Endothelial cell of umbilical vein (primary cell): ENCODE measurements at regions not wholly inside any gene's neighbourhood (a gene's known extent, or its start where the extent isn't known, plus 50 kb on each side); places are given as distances from the start of the nearest gene placed in this dataset.

ENCODE experiments used
- BruUV-seq: library from RNA; stranded (reverse); fragments of 400-500 nt; replicated peaks from 2 replicates; lab custom pipeline; 2021; lab: Mats Ljungman, UMichigan
- CTCF ChIA-PET: fragments of 300-600, 350-600 bp; sonication (Branson Sonifier 250); formaldehyde crosslinking; loops from one replicate; lab custom pipeline; 2021; ENCODE audit warnings: antibody characterized with exemption, inconsistent platforms; lab: Charles Lee
- POLR2A ChIA-PET: fragments of 300-600, 350-600 bp; sonication (Branson Sonifier 250); formaldehyde crosslinking; loops from one replicate; lab custom pipeline; 2021; ENCODE audit warnings: antibody characterized with exemption, inconsistent platforms; lab: Charles Lee
- DNase-seq: peaks from one replicate; pipeline ENCODE4 v3.0.0-alpha.2; 2011; ENCODE audit warnings: low read depth, low spot score
- FAIRE-seq: peaks from 2 replicates; lab custom pipeline; 2011; peaks lifted over from hg19 to GRCh38; lab: Jason Lieb, UNC
- H2AFZ ChIP-seq: 2 replicates; pipeline ENCODE4 v1.6.0; 2012; ENCODE audit warnings: low read depth, low read length, control low read depth, inconsistent platforms
- H3K27ac ChIP-seq: 2 replicates; pipeline ENCODE4 v1.5.1; 2011; ENCODE audit warnings: low read depth, mild to moderate bottlenecking, control low read depth, low read length, moderate library complexity; ENCODE audit not compliant: insufficient read depth
- H3K27me3 ChIP-seq, 2 experiments: 2 replicates each; pipeline versions ENCODE4 v1.6.0 to v1.6.1; 2011; ENCODE audit warnings: low read length in 2 of 2, mixed read lengths in 1 of 2; ENCODE audit not compliant: control insufficient read depth in 2 of 2, insufficient read depth in 2 of 2
- H3K36me3 ChIP-seq, 2 experiments: 2 replicates in 1 of 2; 3 replicates in 1 of 2; pipeline ENCODE4 v1.5.1; 2011; ENCODE audit warnings: low read length in 2 of 2, mild to moderate bottlenecking in 1 of 2, moderate library complexity in 1 of 2; ENCODE audit not compliant: control insufficient read depth in 2 of 2, insufficient read depth in 2 of 2; ENCODE audit errors: extremely low read depth in 1 of 2
- H3K4me1 ChIP-seq: 3 replicates; pipeline ENCODE4 v1.5.1; 2011; ENCODE audit warnings: mild to moderate bottlenecking, low read length; ENCODE audit not compliant: control insufficient read depth, insufficient read depth; ENCODE audit errors: extremely low read depth
- H3K4me2 ChIP-seq: 2 replicates; pipeline ENCODE4 v1.6.1; 2011; ENCODE audit warnings: low read length, control low read depth, mixed read lengths; ENCODE audit not compliant: insufficient read depth
- H3K4me3 ChIP-seq, 3 experiments: fragments of 200-600 bp in 1 of 3; sonication (generic), shearing (Covaris generic) in 1 of 3; replicated peaks in 1 of 3; 2 replicates each; pipeline ENCODE4 v1.5.1; 2011 to 2016; ENCODE audit warnings: control low read depth in 3 of 3, low read length in 3 of 3, mild to moderate bottlenecking in 2 of 3, inconsistent platforms in 1 of 3, low read depth in 1 of 3, moderate library complexity in 1 of 3; ENCODE audit not compliant: insufficient read depth in 1 of 3
- H3K79me2 ChIP-seq: 2 replicates; pipeline ENCODE4 v1.6.0; 2012; ENCODE audit warnings: low read length, inconsistent platforms; ENCODE audit not compliant: control insufficient read depth, insufficient read depth
- H3K9ac ChIP-seq: replicated peaks from 2 replicates; pipeline ENCODE3; 2011; ENCODE audit warnings: low read length, control low read depth; ENCODE audit not compliant: insufficient read depth; ENCODE audit errors: extremely low read depth
- H3K9me1 ChIP-seq: replicated peaks from 3 replicates; pipeline ENCODE4 v1.6.0; 2011; ENCODE audit warnings: mild to moderate bottlenecking, low read length; ENCODE audit not compliant: control insufficient read depth, insufficient read depth; ENCODE audit errors: extremely low read depth
- H3K9me3 ChIP-seq: replicated peaks from 2 replicates; pipeline ENCODE4 v1.5.1; 2012; ENCODE audit warnings: low read length, inconsistent platforms; ENCODE audit not compliant: control insufficient read depth, insufficient read depth
- H4K20me1 ChIP-seq: replicated peaks from 2 replicates; pipeline ENCODE3; 2011; ENCODE audit warnings: mild to moderate bottlenecking, low read length; ENCODE audit not compliant: control insufficient read depth, insufficient read depth; ENCODE audit errors: extremely low read depth
- CTCF ChIP-seq, 2 donors: IDR thresholded peaks; 1 replicate in 1 of 2; 2 replicates in 1 of 2; pipeline ENCODE4 v1.5.1; 2011; ENCODE audit warnings: low read length in 2 of 2, mild to moderate bottlenecking in 2 of 2, moderate library complexity in 2 of 2, control low read depth in 1 of 2, inconsistent platforms in 1 of 2, low read depth in 1 of 2; ENCODE audit not compliant: insufficient read depth in 1 of 2; ENCODE audit errors: extremely low read depth in 1 of 2
- EZH2 ChIP-seq: IDR thresholded peaks from 2 replicates; pipeline ENCODE4 v1.6.1; 2012; ENCODE audit warnings: borderline replicate concordance, low read depth, mild to moderate bottlenecking, moderate library complexity, low read length, inconsistent platforms; ENCODE audit not compliant: severe bottlenecking
- FOS ChIP-seq: IDR thresholded peaks from 2 replicates; pipeline ENCODE4 v1.6.1; 2011; ENCODE audit warnings: mild to moderate bottlenecking, low read length, moderate library complexity, borderline replicate concordance; ENCODE audit not compliant: insufficient read depth
- GATA2 ChIP-seq: IDR thresholded peaks from 2 replicates; pipeline ENCODE4 v1.7.0; 2011; ENCODE audit warnings: low read depth, mild to moderate bottlenecking, moderate library complexity, mixed read lengths, low read length; ENCODE audit not compliant: insufficient read length, insufficient read depth
- JUN ChIP-seq: IDR thresholded peaks from 2 replicates; pipeline ENCODE4 v1.6.1; 2011; ENCODE audit warnings: borderline replicate concordance, low read depth; ENCODE audit not compliant: insufficient read length, insufficient read depth
- MAX ChIP-seq: IDR thresholded peaks from 2 replicates; pipeline ENCODE4 v1.6.1; 2011; ENCODE audit not compliant: insufficient read depth, insufficient read length
- MYC ChIP-seq: IDR thresholded peaks from one replicate; pipeline ENCODE4 v1.6.1; 2011; ENCODE audit warnings: mild to moderate bottlenecking, low read depth, low read length
- POLR2A ChIP-seq: IDR thresholded peaks from 2 replicates; pipeline ENCODE4 v1.6.1; 2012; ENCODE audit warnings: low read depth, mild to moderate bottlenecking, control low read depth, low read length
- POLR2AphosphoS5 ChIP-seq: IDR thresholded peaks from 2 replicates; pipeline ENCODE4 v1.6.1; 2012; ENCODE audit warnings: low read depth, mild to moderate bottlenecking, control low read depth, low read length, moderate library complexity; ENCODE audit not compliant: insufficient read depth
- dilution Hi-C: fragments of 300-500 bp; cut with MboI; formaldehyde crosslinking; loops from one replicate; pipeline ENCODE4 v1.15.0; 2019; ENCODE audit warnings: low sequenced_read_pairs; ENCODE audit not compliant: extremely low pct_ligation_motif_present
- intact Hi-C: fragments of 100-400 bp; cut with micrococcal nuclease; formaldehyde crosslinking; loops from one replicate; pipeline ENCODE4 v1.10.0; 2022

GRCh38 chr2:107235491-107236254 lies 349.7 kb upstream of the ST6GAL2 start:
- CTCF ChIA-PET = no interaction called here
- FAIRE-seq = no peak
- Histone ChIP-seq H3K9me1 (no peaks in the 10 kb centered on the region), H4K20me1 (no peaks in the 10 kb centered on the region), H3K27me3 (no peaks in the 10 kb centered on the region), H3K4me3 (no peak overlapping the region), H3K36me3 (no peaks in the 10 kb centered on the region), H3K4me2 (no peak overlapping the region), H3K9ac (no peak overlapping the region), H3K4me1 (no peaks in the 10 kb centered on the region), H3K27ac (no peak overlapping the region), H3K9me3 (peaks cover 3% of the 10 kb centered on the region), H2AFZ (no peak overlapping the region), H3K79me2 (no peaks in the 10 kb centered on the region)
- intact Hi-C loops = no loop called here
- no peak for TF ChIP-seq POLR2AphosphoS5
- no peak for TF ChIP-seq CTCF (IDR thresholded peaks at IDR 0.05; ENCODE audit: extremely low read depth in 1 of 2, insufficient read depth in 1 of 2, low read depth in 1 of 2, low read length in 2 of 2)
- no peak for TF ChIP-seq MAX
- no peak for TF ChIP-seq POLR2A
- no peak for TF ChIP-seq FOS
- TF ChIP-seq JUN = no peak
- no peak for TF ChIP-seq MYC
- no peak for TF ChIP-seq EZH2
- TF ChIP-seq GATA2 = no peak
- no TSS peak for BruUV-seq
- POLR2A ChIA-PET = no interaction called here
- dilution Hi-C loops = no loop called here
- DNase-seq = no peak
